ENCODE measurements at regions not wholly inside any gene's neighbourhood (a gene's known extent, or its start where the extent isn't known, plus 50 kb on each side); places are given as distances from the start of the nearest gene placed in this dataset.

GRCh38 chr5:128646176-128646575, 108.1 kb upstream of the FBN2 start:
- no peak for TF ChIP-seq CTCF (IDR thresholded peaks at IDR 0.05)
- no peak overlapping the region for H3K27ac ChIP-seq
- WGBS, 2 donors: 90 to 91% methylated on average over 2 of the region's 2 CpGs
- no peaks in the 10 kb centered on the region for H3K4me1 ChIP-seq
- no peak overlapping the region for H3K4me3 ChIP-seq
- no peaks in the 10 kb centered on the region for H3K27me3 ChIP-seq
- no peak for DNase-seq
- no peaks in the 10 kb centered on the region for H3K9me3 ChIP-seq
- intact Hi-C loops (cut with DNase I; ENCODE audit: low total_unique reads): no loop called here
- H3K36me3 ChIP-seq (ENCODE audit: low read depth, missing control alignments): no peaks in the 10 kb centered on the region

- H3K4me1 ChIP-seq: no peaks in the 10 kb centered on the region
- H3K4me3 ChIP-seq: no peak overlapping the region
- H3K9me3 ChIP-seq: no peaks in the 10 kb centered on the region
- no peak for DNase-seq
- no peak overlapping the region for H3K27ac ChIP-seq
- TF ChIP-seq CTCF (IDR thresholded peaks at IDR 0.05) (no peak), POLR2A (IDR thresholded peaks at IDR 0.05) (no peak)
- intact Hi-C loops (cut with DNase I; ENCODE audit: low total_unique reads): no loop called here
- no peaks in the 10 kb centered on the region for H3K36me3 ChIP-seq (ENCODE audit: low read depth, missing control alignments)
- H3K27me3 ChIP-seq: no peaks in the 10 kb centered on the region
Observed at GRCh38 chr5:128649192-128649591, 111.1 kb upstream of the FBN2 start.

GRCh38 chr5:128662997-128663396, 125.0 kb upstream of the FBN2 start:
- WGBS, 2 donors: 81 to 85% methylated on average over 2 of the region's 2 CpGs
- DNase-seq: no peak
- Histone ChIP-seq H3K4me3 (no peak overlapping the region), H3K27me3 (no peaks in the 10 kb centered on the region), H3K27ac (no peak overlapping the region), H3K4me1 (no peaks in the 10 kb centered on the region), H3K9me3 (no peaks in the 10 kb centered on the region), H3K36me3 (ENCODE audit: low read depth, missing control alignments) (no peaks in the 10 kb centered on the region)
- intact Hi-C loops (cut with DNase I; ENCODE audit: low total_unique reads): no loop called here
- no peak for TF ChIP-seq CTCF (IDR thresholded peaks at IDR 0.05)
- no peak for TF ChIP-seq POLR2A (IDR thresholded peaks at IDR 0.05)

- H3K9me3 ChIP-seq: no peaks in the 10 kb centered on the region
- H3K36me3 ChIP-seq (ENCODE audit: low read depth, missing control alignments): no peaks in the 10 kb centered on the region
- H3K4me3 ChIP-seq: no peak overlapping the region
- WGBS, 2 donors: 68 to 83% methylated on average over 5 of the region's 5 CpGs
- intact Hi-C loops (cut with DNase I; ENCODE audit: low total_unique reads): no loop called here
- H3K27me3 ChIP-seq: no peaks in the 10 kb centered on the region
- no peak for TF ChIP-seq CTCF (IDR thresholded peaks at IDR 0.05)
- TF ChIP-seq POLR2A (IDR thresholded peaks at IDR 0.05): no peak
- H3K4me1 ChIP-seq: no peaks in the 10 kb centered on the region
- H3K27ac ChIP-seq: no peak overlapping the region
- DNase-seq: no peak
Observed at GRCh38 chr5:128665747-128666355, 127.8 kb upstream of the FBN2 start.

GRCh38 chr5:128667152-128667551, 129.1 kb upstream of the FBN2 start:
- 67 to 92% methylated on average over 1 of the region's 1 CpG for WGBS, 2 donors
- Histone ChIP-seq H3K4me1 (no peaks in the 10 kb centered on the region), H3K36me3 (ENCODE audit: low read depth, missing control alignments) (no peaks in the 10 kb centered on the region), H3K9me3 (no peaks in the 10 kb centered on the region), H3K4me3 (no peak overlapping the region), H3K27ac (no peak overlapping the region), H3K27me3 (no peaks in the 10 kb centered on the region)
- intact Hi-C loops (cut with DNase I; ENCODE audit: low total_unique reads): no loop called here
- TF ChIP-seq POLR2A (IDR thresholded peaks at IDR 0.05) (no peak), CTCF (IDR thresholded peaks at IDR 0.05) (peak in 1 of 3 experiments; percentile 7)
- DNase-seq: no peak

Data from testis (tissue), 2 donors.